ENCODE measurements at regions not wholly inside any gene's neighbourhood (a gene's known extent, or its start where the extent isn't known, plus 50 kb on each side); places are given as distances from the start of the nearest gene placed in this dataset.

DNA sequence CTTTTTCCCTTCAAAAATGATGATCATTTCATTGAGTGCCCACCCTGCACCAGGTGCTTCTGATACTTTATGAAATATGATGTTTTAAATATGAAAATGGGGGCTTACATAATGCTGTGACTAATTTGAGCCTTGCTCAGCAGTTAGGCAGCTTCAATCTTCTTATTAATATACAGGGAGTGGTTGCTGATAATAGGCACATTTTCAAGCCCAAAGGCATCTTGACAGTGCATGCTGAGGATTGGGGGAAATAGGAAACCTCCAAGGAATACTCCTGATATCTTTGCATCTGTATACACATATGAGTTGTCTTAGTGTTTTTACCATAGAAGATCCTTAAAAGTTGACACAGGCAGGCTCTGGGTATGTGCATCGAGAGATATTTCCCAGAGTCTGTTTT lies 262.3 kb upstream of the SASH1 start:
- H4K20me1 ChIP-seq (replicated peaks in 1 of 2; ENCODE audit: control insufficient read depth in 1 of 2, insufficient read depth in 2 of 2, low read length in 2 of 2): no peaks in the 10 kb centered on the region
- H3K4ac ChIP-seq (replicated peaks; ENCODE audit: insufficient read length, low read depth, low read length): no peak overlapping the region
- no peak overlapping the region for H3K23ac ChIP-seq (ENCODE audit: insufficient read length)
- no peak overlapping the region for H4K5ac ChIP-seq (ENCODE audit: insufficient read length, low read depth, low read length)
- H2AFZ ChIP-seq (ENCODE audit: low read length): no peak overlapping the region
- no peak overlapping the region for H2BK120ac ChIP-seq (replicated peaks; ENCODE audit: low read depth, low read length)
- DNase-seq (ENCODE audit: low read depth in 1 of 2, low spot score in 2 of 2): no peak
- no peak overlapping the region for H2BK5ac ChIP-seq (ENCODE audit: low read depth, low read length)
- no peak overlapping the region for H2AK5ac ChIP-seq (ENCODE audit: low read depth, low read length)
- H3K27ac ChIP-seq (ENCODE audit: low read depth, low read length): no peak overlapping the region
- no peak overlapping the region for H3K9ac ChIP-seq (replicated peaks in 1 of 4; ENCODE audit: extremely low read depth in 1 of 4, low read depth in 3 of 4, low read length in 3 of 4)
- H3K79me1 ChIP-seq (ENCODE audit: low read depth, low read length): no peaks in the 10 kb centered on the region
- no peak overlapping the region for H3K56ac ChIP-seq (replicated peaks; ENCODE audit: insufficient read length, low read depth, low read length)
- H2BK20ac ChIP-seq (ENCODE audit: low read length): no peak overlapping the region
- no peaks in the 10 kb centered on the region for H3K79me2 ChIP-seq (ENCODE audit: control insufficient read depth in 1 of 2, insufficient read depth in 2 of 2, low read length in 2 of 2)
- H3K36me3 ChIP-seq (ENCODE audit: control insufficient read depth in 2 of 4, insufficient read depth in 4 of 4, low read length in 3 of 4): no peaks in the 10 kb centered on the region
- H3K4me3 ChIP-seq (ENCODE audit: extremely low read depth in 1 of 4, insufficient read depth in 2 of 4, low read depth in 3 of 4, low read length in 4 of 4): no peak overlapping the region
- no peak overlapping the region for H2BK15ac ChIP-seq (ENCODE audit: low read length)
- ChIA-PET POLR2A (ENCODE audit: partially characterized antibody) (no interaction called here), CTCF (ENCODE audit: partially characterized antibody) (interaction anchor here (0.9 kb wide), 1 partner anchor 11 kb away, joined by 3 read pairs; no protein-coding TSS in a partner anchor)
- H3K4me1 ChIP-seq (replicated peaks in 1 of 4; ENCODE audit: control insufficient read depth in 3 of 4, insufficient read depth in 4 of 4, low read length in 3 of 4): peaks cover 0 to 4% (median 0%) of the 10 kb centered on the region in 4 experiments; a peak in 1 of 7 replicates
- FAIRE-seq: no peak
- H3K27me3 ChIP-seq (replicated peaks in 1 of 4; ENCODE audit: control insufficient read depth in 3 of 4, extremely low read depth in 1 of 4, insufficient read depth in 3 of 4, low read length in 3 of 4): no peaks in the 10 kb centered on the region
- no peak overlapping the region for H3K14ac ChIP-seq (ENCODE audit: insufficient read length)
- H3K23me2 ChIP-seq (ENCODE audit: low read depth, low read length): peaks cover 2% of the 10 kb centered on the region; the same call in 1 of the 2 replicates
- no peak overlapping the region for H4K91ac ChIP-seq (replicated peaks; ENCODE audit: insufficient read length, low read length)
- no peak overlapping the region for H2BK12ac ChIP-seq (ENCODE audit: low read depth, low read length)
- H4K8ac ChIP-seq (ENCODE audit: extremely low read depth, insufficient read depth, low read length): no peak overlapping the region
- 88% methylated on average over 1 of the region's 1 CpG; no CpG with 5 or more reads in 1 of the 2 experiments for WGBS, 2 experiments (ENCODE audit: extremely low coverage in 1 of 2, insufficient coverage in 1 of 2, insufficient read length in 1 of 2, insufficient replicate concordance in 2 of 2, low coverage in 1 of 2, low lambda C conversion rate in 2 of 2, missing lambda C conversion rate in 1 of 2)
- no peak overlapping the region for H3K18ac ChIP-seq (ENCODE audit: extremely low read depth, low read length)
- no peak overlapping the region for H3K4me2 ChIP-seq (ENCODE audit: insufficient read depth in 1 of 2, low read depth in 2 of 2, low read length in 2 of 2)
- no peaks in the 10 kb centered on the region for H3K9me3 ChIP-seq (ENCODE audit: insufficient read depth in 2 of 2, low read depth in 1 of 2, low read length in 1 of 2)
- TF ChIP-seq, protein P1, sequence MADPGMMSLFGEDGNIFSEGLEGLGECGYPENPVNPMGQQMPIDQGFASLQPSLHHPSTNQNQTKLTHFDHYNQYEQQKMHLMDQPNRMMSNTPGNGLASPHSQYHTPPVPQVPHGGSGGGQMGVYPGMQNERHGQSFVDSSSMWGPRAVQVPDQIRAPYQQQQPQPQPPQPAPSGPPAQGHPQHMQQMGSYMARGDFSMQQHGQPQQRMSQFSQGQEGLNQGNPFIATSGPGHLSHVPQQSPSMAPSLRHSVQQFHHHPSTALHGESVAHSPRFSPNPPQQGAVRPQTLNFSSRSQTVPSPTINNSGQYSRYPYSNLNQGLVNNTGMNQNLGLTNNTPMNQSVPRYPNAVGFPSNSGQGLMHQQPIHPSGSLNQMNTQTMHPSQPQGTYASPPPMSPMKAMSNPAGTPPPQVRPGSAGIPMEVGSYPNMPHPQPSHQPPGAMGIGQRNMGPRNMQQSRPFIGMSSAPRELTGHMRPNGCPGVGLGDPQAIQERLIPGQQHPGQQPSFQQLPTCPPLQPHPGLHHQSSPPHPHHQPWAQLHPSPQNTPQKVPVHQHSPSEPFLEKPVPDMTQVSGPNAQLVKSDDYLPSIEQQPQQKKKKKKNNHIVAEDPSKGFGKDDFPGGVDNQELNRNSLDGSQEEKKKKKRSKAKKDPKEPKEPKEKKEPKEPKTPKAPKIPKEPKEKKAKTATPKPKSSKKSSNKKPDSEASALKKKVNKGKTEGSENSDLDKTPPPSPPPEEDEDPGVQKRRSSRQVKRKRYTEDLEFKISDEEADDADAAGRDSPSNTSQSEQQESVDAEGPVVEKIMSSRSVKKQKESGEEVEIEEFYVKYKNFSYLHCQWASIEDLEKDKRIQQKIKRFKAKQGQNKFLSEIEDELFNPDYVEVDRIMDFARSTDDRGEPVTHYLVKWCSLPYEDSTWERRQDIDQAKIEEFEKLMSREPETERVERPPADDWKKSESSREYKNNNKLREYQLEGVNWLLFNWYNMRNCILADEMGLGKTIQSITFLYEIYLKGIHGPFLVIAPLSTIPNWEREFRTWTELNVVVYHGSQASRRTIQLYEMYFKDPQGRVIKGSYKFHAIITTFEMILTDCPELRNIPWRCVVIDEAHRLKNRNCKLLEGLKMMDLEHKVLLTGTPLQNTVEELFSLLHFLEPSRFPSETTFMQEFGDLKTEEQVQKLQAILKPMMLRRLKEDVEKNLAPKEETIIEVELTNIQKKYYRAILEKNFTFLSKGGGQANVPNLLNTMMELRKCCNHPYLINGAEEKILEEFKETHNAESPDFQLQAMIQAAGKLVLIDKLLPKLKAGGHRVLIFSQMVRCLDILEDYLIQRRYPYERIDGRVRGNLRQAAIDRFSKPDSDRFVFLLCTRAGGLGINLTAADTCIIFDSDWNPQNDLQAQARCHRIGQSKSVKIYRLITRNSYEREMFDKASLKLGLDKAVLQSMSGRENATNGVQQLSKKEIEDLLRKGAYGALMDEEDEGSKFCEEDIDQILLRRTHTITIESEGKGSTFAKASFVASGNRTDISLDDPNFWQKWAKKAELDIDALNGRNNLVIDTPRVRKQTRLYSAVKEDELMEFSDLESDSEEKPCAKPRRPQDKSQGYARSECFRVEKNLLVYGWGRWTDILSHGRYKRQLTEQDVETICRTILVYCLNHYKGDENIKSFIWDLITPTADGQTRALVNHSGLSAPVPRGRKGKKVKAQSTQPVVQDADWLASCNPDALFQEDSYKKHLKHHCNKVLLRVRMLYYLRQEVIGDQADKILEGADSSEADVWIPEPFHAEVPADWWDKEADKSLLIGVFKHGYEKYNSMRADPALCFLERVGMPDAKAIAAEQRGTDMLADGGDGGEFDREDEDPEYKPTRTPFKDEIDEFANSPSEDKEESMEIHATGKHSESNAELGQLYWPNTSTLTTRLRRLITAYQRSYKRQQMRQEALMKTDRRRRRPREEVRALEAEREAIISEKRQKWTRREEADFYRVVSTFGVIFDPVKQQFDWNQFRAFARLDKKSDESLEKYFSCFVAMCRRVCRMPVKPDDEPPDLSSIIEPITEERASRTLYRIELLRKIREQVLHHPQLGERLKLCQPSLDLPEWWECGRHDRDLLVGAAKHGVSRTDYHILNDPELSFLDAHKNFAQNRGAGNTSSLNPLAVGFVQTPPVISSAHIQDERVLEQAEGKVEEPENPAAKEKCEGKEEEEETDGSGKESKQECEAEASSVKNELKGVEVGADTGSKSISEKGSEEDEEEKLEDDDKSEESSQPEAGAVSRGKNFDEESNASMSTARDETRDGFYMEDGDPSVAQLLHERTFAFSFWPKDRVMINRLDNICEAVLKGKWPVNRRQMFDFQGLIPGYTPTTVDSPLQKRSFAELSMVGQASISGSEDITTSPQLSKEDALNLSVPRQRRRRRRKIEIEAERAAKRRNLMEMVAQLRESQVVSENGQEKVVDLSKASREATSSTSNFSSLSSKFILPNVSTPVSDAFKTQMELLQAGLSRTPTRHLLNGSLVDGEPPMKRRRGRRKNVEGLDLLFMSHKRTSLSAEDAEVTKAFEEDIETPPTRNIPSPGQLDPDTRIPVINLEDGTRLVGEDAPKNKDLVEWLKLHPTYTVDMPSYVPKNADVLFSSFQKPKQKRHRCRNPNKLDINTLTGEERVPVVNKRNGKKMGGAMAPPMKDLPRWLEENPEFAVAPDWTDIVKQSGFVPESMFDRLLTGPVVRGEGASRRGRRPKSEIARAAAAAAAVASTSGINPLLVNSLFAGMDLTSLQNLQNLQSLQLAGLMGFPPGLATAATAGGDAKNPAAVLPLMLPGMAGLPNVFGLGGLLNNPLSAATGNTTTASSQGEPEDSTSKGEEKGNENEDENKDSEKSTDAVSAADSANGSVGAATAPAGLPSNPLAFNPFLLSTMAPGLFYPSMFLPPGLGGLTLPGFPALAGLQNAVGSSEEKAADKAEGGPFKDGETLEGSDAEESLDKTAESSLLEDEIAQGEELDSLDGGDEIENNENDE (IDR thresholded peaks at IDR 0.05; ENCODE audit: insufficient replicate concordance, low read length): no peak

Data from H1 (cell line).